ENCODE measurements at regions not wholly inside any gene's neighbourhood (a gene's known extent, or its start where the extent isn't known, plus 50 kb on each side); places are given as distances from the start of the nearest gene placed in this dataset.

DNA sequence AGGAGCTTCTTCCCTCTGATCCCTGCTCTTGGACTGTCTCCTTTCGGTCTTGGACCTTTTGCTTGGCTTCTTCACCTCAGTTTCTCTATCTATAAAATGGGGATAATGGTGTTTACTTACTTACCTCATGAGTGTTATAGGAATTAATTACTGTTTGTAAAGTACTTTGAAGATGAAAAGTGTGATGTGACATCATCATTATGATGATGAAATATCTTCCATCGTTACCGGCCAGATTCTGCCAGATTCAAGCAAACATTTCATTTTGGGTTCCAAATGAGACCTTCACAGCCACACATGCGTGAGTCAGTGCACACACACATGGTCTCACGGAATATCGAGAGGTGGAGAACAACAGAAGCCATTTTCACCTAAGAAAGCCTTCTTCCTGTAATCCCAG, 220.1 kb upstream of the RPL34 start:
- DNase-seq (ENCODE audit: low read depth) = no peak

GRCh38 chr4:108399610-108400265, 220.6 kb upstream of the RPL34 start:
- DNase-seq (ENCODE audit: low read depth) = no peak

GRCh38 chr4:108398836-108399235, 221.5 kb upstream of the RPL34 start:
- DNase-seq (ENCODE audit: low read depth) = no peak

- DNase-seq (ENCODE audit: low read depth) = no peak
Measured at GRCh38 chr4:108398316-108398715, 222.1 kb upstream of the RPL34 start.

DNA sequence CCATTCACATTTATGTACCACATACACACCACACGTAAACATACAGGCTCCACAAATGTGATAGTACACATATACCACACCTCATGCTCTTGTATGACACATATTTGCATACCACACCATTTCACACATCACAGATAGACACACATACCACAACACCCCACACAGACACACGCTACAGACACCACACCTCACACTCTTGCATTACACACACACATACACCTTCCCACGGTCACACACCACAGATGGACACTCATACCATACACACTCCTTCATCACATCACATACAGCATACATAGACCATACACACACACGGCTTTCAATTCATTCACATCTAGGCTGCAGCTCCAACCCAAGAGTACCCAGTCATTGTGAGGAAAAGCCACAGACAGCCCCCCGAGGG, 222.5 kb upstream of the RPL34 start:
- no peak for DNase-seq (ENCODE audit: low read depth)

GRCh38 chr4:108396900-108397497, 223.4 kb upstream of the RPL34 start:
- DNase-seq (ENCODE audit: low read depth) = no peak

DNA sequence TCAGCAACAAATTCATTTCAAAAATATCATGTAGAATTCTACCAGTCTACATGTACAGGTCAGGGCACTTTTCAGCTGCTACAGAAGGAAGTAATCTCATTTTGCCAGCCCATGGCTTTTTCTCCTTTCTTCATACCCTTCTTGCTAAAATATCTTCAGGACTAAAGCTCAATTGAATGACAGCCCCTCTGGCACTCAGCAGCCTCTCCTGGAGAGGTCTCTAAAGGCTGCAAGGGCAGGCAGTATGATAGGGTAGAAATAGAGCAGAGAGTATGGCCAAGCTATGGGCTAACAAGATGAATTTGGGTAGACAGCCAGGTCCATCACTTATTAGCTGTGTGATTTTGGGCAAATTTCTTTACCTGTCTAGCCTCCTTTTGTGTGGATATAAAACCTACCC, 224.6 kb upstream of the RPL34 start:
- DNase-seq (ENCODE audit: low read depth) = no peak

DNA sequence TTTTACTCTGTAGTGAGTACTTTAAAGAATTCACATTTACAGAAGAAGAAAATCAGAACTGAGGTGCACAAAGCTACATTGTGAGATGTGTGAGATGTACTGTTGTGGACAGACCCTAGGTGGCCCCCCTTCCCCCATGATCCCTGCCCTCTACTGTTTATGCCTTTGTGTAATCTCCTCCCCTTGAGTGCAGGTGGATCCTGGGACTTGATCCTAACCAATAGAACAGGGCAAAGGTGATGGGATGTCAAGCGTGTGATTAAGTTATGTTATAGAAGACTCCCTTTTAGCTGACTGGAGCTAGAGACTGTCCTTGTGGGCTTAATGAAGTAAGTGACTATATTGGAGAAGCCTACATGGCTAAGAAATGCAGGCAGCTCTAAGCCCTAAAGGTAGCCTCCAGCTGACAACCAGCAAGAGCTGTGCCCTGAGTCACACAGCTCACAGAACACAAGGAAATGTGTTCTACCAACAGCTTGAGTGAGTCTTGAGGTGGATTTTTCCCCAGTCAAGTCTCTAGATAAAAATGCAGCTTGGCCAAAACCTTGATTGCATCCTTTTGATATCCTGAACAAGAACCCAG, 225.2 kb upstream of the LEF1 start:
- DNase-seq (ENCODE audit: low read depth) = no peak

- no peak for DNase-seq (ENCODE audit: low read depth)
Measured at GRCh38 chr4:108391701-108392455, 223.1 kb upstream of the LEF1 start.

GRCh38 chr4:108385076-108385475, 216.3 kb upstream of the LEF1 start:
- no peak for DNase-seq (ENCODE audit: low read depth)

- no peak for DNase-seq (ENCODE audit: low read depth)
Measured at GRCh38 chr4:108384544-108384943, 215.8 kb upstream of the LEF1 start.

DNA sequence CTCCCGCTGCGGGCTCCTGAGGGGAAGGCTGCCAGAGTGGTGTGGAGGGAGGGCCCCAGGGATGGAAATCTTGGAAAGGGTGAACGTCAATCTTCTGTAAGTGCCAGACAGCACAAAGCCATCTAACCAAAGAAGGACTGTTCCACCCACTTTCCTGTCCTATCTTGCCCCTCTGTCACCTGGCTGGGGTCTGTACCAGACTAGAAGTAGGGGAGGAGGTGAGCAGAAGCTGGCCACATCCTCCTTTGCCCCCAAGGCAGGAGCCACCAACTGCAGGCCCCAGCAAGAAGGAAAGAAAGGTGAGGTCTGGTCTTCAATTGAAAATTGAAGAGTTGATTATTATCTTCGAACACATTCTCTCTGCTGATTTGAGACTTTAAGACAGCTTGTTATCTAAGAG, 214.4 kb upstream of the LEF1 start:
- no peak for DNase-seq (ENCODE audit: low read depth)

DNA sequence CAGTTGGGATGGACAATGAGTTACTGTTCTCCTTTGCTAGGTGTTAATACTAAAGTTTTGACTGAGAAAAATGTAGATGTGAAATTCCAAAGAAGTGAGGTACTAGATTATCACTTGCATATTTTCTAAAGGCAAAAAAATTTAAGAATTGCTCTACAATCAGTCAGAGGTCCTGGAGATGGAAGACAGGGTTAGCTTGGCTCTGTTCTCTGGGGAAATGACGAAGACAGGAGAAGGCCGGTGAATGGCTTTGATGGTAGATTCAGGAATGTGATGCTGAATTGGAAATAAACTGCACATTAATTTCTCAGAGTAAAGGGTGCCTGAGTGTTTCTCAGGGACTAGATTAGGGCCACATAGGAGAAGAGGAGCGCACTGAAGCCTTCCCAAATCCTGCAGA, 214.0 kb upstream of the LEF1 start:
- no peak for DNase-seq (ENCODE audit: low read depth)

GRCh38 chr4:108378164-108378563, 209.4 kb upstream of the LEF1 start:
- no peak for DNase-seq (ENCODE audit: low read depth)

- DNase-seq (ENCODE audit: low read depth) = no peak
Measured at GRCh38 chr4:108377021-108377420, 208.3 kb upstream of the LEF1 start.

GRCh38 chr4:108375434-108375833, 206.7 kb upstream of the LEF1 start:
- no peak for DNase-seq (ENCODE audit: low read depth)

DNA sequence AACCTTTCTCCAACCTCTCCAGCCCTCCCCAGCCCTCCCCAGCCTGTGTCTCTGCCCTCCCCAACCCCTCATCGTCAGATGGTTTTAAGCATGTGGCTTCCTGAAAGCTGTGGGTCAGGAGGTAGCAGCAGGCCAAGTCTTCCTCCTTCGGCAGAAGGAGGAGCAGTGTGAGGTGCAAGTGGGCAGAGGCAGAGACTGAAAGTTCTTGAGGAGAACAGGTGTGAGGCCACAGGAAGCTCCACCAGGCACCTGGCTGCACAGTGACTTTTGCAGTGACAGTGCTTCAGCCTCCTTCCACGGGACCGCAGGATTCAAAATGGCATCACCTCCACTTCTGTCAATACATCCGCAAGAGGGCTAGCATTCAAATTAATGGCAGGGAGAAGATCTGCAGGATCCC, 203.9 kb upstream of the LEF1 start:
- DNase-seq (ENCODE audit: low read depth) = no peak

DNA sequence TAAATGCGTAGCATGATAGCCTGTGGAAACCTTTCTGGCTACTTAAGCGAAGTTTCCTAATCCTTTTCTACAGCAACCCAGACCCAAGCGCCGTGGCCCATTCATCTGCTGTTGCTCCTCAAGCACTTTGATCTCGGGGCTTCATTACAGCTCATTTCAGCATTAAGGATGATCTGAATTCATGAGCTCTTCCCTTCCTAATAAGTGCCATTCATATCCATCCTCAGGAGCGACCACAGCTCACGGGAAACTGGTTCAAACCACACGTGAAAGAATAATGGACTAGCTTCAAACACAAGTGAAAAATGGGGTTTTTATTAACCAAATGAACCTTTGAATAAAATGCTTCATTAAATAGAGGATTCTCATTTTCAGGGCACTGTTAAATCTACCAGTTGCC, 202.6 kb upstream of the LEF1 start:
- DNase-seq (ENCODE audit: low read depth) = no peak

GRCh38 chr4:108370291-108371141, 201.8 kb upstream of the LEF1 start:
- no peak for DNase-seq (ENCODE audit: low read depth)

GRCh38 chr4:108369035-108369655, 200.4 kb upstream of the LEF1 start:
- DNase-seq (ENCODE audit: low read depth) = no peak

DNA sequence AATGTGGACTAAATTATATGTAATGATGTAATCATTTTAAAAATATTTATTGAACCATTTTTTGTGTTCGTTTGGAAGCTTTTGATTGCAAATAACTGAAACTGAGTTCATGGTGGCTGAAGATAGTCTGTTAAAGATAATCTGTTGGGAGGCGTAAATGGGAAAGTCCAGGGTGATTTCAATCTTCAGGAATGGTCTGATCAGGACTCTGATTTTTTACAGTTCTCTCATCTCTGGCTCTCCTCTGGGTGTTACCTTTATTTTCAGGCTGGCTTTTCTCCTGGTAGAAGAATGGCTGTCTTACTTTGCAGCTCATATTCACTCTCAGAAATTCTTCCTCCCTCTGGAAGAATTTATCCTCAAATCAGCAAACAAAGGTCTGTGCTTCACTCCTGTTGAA, 199.0 kb upstream of the LEF1 start:
- DNase-seq (ENCODE audit: low read depth) = no peak

DNA sequence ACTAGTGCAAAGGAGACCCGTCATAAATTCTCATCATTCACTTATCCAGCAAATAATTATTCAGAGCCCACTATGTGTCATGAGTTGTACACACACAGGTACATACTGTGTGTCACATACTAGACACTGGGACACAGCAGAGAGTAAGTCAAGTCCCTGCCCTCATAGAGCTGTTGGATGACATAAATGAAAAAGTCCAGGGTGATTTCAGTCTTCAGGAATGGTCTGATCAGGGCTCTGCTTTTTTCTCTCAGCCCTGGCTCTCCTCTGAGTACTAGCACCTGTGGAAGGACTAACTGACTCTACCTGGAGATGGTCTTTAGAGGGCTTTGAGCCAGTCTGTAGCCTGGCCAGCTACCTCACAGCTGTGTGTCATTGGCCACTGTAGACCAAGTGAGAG, 198.0 kb upstream of the LEF1 start:
- no peak for DNase-seq (ENCODE audit: low read depth)

All from stimulated activated CD8-positive, alpha-beta memory T cell treated with anti-CD3 and anti-CD28 coated beads, Interleukin-12 subunit alpha, Interleukin-12 subunit beta, amount 100 ng/mL, for 1 hour (primary cell).